ENCODE measurements at regions not wholly inside any gene's neighbourhood (a gene's known extent, or its start where the extent isn't known, plus 50 kb on each side); places are given as distances from the start of the nearest gene placed in this dataset.

DNA sequence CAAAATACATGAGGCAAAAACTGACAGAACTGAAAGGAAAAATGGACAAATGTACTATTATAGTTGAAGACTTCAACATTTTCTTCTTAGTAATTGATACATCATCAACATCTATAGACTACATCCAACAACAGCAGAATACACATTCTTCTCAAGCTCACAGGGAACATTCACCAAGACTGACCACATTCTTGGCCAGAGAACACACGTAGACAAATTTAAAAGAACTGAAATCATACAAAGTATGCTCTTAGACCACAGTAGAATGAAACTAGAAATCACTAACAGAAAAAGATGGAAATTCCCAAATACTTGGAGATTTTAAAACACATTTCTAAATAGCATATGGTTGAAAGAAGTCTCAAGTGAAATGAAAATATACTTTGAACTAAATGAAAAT lies 55.1 kb upstream of the NSMCE3 start:
- TF ChIP-seq, protein P1, sequence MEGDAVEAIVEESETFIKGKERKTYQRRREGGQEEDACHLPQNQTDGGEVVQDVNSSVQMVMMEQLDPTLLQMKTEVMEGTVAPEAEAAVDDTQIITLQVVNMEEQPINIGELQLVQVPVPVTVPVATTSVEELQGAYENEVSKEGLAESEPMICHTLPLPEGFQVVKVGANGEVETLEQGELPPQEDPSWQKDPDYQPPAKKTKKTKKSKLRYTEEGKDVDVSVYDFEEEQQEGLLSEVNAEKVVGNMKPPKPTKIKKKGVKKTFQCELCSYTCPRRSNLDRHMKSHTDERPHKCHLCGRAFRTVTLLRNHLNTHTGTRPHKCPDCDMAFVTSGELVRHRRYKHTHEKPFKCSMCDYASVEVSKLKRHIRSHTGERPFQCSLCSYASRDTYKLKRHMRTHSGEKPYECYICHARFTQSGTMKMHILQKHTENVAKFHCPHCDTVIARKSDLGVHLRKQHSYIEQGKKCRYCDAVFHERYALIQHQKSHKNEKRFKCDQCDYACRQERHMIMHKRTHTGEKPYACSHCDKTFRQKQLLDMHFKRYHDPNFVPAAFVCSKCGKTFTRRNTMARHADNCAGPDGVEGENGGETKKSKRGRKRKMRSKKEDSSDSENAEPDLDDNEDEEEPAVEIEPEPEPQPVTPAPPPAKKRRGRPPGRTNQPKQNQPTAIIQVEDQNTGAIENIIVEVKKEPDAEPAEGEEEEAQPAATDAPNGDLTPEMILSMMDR (IDR thresholded peaks at IDR 0.05): no peak
- TF ChIP-seq PHF8 (IDR thresholded peaks at IDR 0.05; ENCODE audit: borderline replicate concordance, low read depth) (no peak), EP300 (IDR thresholded peaks at IDR 0.05) (no peak), EHMT2 (IDR thresholded peaks at IDR 0.05; ENCODE audit: low read depth) (no peak), NFE2L2 (conservative IDR thresholded peaks at IDR 0.05; ENCODE audit: low read length) (no peak), JUN (IDR thresholded peaks at IDR 0.05) (no peak), RCOR1 (IDR thresholded peaks at IDR 0.05; ENCODE audit: low read depth, low read length) (no peak), CEBPB (IDR thresholded peaks at IDR 0.05) (no peak), RAD21 (conservative IDR thresholded peaks at IDR 0.05 in 1 of 2, IDR thresholded peaks at IDR 0.05 in 1 of 2) (no peak), HOXA7 (CRISPR knock-in tag; IDR thresholded peaks at IDR 0.05) (no peak), RNF2 (IDR thresholded peaks at IDR 0.05; ENCODE audit: borderline replicate concordance, low read depth) (no peak)
- TF ChIP-seq, protein P2, sequence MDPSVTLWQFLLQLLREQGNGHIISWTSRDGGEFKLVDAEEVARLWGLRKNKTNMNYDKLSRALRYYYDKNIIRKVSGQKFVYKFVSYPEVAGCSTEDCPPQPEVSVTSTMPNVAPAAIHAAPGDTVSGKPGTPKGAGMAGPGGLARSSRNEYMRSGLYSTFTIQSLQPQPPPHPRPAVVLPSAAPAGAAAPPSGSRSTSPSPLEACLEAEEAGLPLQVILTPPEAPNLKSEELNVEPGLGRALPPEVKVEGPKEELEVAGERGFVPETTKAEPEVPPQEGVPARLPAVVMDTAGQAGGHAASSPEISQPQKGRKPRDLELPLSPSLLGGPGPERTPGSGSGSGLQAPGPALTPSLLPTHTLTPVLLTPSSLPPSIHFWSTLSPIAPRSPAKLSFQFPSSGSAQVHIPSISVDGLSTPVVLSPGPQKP (IDR thresholded peaks at IDR 0.05; ENCODE audit: low read depth, low read length): no peak
- TF ChIP-seq, protein P3, sequence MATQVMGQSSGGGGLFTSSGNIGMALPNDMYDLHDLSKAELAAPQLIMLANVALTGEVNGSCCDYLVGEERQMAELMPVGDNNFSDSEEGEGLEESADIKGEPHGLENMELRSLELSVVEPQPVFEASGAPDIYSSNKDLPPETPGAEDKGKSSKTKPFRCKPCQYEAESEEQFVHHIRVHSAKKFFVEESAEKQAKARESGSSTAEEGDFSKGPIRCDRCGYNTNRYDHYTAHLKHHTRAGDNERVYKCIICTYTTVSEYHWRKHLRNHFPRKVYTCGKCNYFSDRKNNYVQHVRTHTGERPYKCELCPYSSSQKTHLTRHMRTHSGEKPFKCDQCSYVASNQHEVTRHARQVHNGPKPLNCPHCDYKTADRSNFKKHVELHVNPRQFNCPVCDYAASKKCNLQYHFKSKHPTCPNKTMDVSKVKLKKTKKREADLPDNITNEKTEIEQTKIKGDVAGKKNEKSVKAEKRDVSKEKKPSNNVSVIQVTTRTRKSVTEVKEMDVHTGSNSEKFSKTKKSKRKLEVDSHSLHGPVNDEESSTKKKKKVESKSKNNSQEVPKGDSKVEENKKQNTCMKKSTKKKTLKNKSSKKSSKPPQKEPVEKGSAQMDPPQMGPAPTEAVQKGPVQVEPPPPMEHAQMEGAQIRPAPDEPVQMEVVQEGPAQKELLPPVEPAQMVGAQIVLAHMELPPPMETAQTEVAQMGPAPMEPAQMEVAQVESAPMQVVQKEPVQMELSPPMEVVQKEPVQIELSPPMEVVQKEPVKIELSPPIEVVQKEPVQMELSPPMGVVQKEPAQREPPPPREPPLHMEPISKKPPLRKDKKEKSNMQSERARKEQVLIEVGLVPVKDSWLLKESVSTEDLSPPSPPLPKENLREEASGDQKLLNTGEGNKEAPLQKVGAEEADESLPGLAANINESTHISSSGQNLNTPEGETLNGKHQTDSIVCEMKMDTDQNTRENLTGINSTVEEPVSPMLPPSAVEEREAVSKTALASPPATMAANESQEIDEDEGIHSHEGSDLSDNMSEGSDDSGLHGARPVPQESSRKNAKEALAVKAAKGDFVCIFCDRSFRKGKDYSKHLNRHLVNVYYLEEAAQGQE (IDR thresholded peaks at IDR 0.05): no peak
